Colonic mucosa (tissue), 4 donors: ENCODE measurements at regions not wholly inside any gene's neighbourhood (a gene's known extent, or its start where the extent isn't known, plus 50 kb on each side); places are given as distances from the start of the nearest gene placed in this dataset.

Experiments
- DNase-seq: peaks from one replicate; pipeline ENCODE4 v3.0.0-alpha.2; 2020
- H3K27ac ChIP-seq: fragments of 200-600 bp; one replicate; pipeline ENCODE4 v1.8.0; 2021
- H3K27me3 ChIP-seq: fragments of 200-600 bp; one replicate; pipeline ENCODE4 v1.8.0; 2021
- H3K36me3 ChIP-seq: fragments of 200-600 bp; one replicate; pipeline ENCODE4 v1.8.0; 2021
- H3K4me1 ChIP-seq: fragments of 200-600 bp; one replicate; pipeline ENCODE4 v1.8.0; 2021; ENCODE audit warnings: mild to moderate bottlenecking
- H3K4me3 ChIP-seq: fragments of 200-600 bp; one replicate; pipeline ENCODE4 v1.8.0; 2021
- H3K9ac ChIP-seq, 2 donors: one replicate each; pipeline ENCODE4 v1.7.0; 2013; ENCODE audit warnings: control low read depth in 2 of 2, low read depth in 2 of 2, low read length in 2 of 2
- H3K9me3 ChIP-seq: fragments of 200-600 bp; one replicate; pipeline ENCODE4 v1.8.0; 2021
- intact Hi-C: fragments of 100-400 bp; cut with DNase I; formaldehyde crosslinking; loops from one replicate; pipeline ENCODE4 v1.14.1; 2022
- TF ChIP-seq, protein P1 (sequence below): fragments of 200-600 bp; IDR thresholded peaks from one replicate; pipeline ENCODE4 v1.8.0; 2022; ENCODE audit warnings: antibody characterized with exemption, mild to moderate bottlenecking
- donor health status: healthy.
- donor health status: DM: no; HTN: no; CAD: no.
- donor health status: DM: no; HTN: no; CAD: no.

- Histone ChIP-seq H3K9ac (no peak overlapping the region), H3K27me3 (no peaks in the 10 kb centered on the region), H3K9me3 (no peaks in the 10 kb centered on the region), H3K4me1 (no peaks in the 10 kb centered on the region), H3K36me3 (no peaks in the 10 kb centered on the region), H3K27ac (no peak overlapping the region), H3K4me3 (no peak overlapping the region)
- TF ChIP-seq, protein P1, sequence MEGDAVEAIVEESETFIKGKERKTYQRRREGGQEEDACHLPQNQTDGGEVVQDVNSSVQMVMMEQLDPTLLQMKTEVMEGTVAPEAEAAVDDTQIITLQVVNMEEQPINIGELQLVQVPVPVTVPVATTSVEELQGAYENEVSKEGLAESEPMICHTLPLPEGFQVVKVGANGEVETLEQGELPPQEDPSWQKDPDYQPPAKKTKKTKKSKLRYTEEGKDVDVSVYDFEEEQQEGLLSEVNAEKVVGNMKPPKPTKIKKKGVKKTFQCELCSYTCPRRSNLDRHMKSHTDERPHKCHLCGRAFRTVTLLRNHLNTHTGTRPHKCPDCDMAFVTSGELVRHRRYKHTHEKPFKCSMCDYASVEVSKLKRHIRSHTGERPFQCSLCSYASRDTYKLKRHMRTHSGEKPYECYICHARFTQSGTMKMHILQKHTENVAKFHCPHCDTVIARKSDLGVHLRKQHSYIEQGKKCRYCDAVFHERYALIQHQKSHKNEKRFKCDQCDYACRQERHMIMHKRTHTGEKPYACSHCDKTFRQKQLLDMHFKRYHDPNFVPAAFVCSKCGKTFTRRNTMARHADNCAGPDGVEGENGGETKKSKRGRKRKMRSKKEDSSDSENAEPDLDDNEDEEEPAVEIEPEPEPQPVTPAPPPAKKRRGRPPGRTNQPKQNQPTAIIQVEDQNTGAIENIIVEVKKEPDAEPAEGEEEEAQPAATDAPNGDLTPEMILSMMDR, result no peak
- intact Hi-C loops, result no loop called here
- DNase-seq, result no peak
Measured at GRCh38 chr2:40037303-40037702, 258.2 kb upstream of the THUMPD2 start.

- no peak overlapping the region for H3K27ac ChIP-seq
- no peaks in the 10 kb centered on the region for H3K4me1 ChIP-seq
- TF ChIP-seq, protein P1, result no peak
- no peaks in the 10 kb centered on the region for H3K27me3 ChIP-seq
- DNase-seq, result no peak
- intact Hi-C loops, result no loop called here
- H3K9me3 ChIP-seq, result no peaks in the 10 kb centered on the region
- H3K36me3 ChIP-seq, result no peaks in the 10 kb centered on the region
- H3K9ac ChIP-seq, result no peak overlapping the region
- no peak overlapping the region for H3K4me3 ChIP-seq
Measured at GRCh38 chr2:40036241-40036640, 257.2 kb upstream of the THUMPD2 start.

DNA sequence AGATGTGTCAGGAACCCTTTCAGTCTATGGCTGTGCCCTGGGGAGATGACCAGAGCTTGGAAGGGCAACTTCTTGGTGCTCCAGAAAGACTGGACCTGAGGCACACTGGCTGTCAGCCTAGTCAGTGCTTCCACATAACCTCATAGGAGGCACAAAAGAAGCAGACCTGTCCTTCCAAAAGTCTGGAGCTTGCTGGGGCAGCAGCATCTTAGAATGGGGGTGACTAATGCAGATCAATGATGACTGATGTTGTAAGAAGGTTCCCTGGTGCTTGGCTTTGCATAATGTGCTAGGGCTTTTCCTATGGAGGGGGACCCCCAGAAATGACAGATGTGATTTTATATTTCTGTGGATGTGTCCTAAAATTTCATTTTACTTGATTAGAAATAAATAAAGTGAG, 255.7 kb upstream of the THUMPD2 start:
- Histone ChIP-seq H3K9me3 (no peaks in the 10 kb centered on the region), H3K4me1 (no peaks in the 10 kb centered on the region), H3K36me3 (no peaks in the 10 kb centered on the region), H3K4me3 (no peak overlapping the region), H3K9ac (no peak overlapping the region), H3K27me3 (no peaks in the 10 kb centered on the region), H3K27ac (no peak overlapping the region)
- intact Hi-C loops, result no loop called here
- TF ChIP-seq, protein P1, result no peak
- no peak for DNase-seq

- Histone ChIP-seq H3K36me3 (no peaks in the 10 kb centered on the region), H3K27me3 (no peaks in the 10 kb centered on the region), H3K4me3 (no peak overlapping the region), H3K9me3 (no peaks in the 10 kb centered on the region), H3K9ac (no peak overlapping the region), H3K27ac (no peak overlapping the region), H3K4me1 (no peaks in the 10 kb centered on the region)
- DNase-seq, result no peak
- TF ChIP-seq, protein P1, result no peak
- intact Hi-C loops, result no loop called here
Measured at GRCh38 chr2:40034198-40034597, 255.1 kb upstream of the THUMPD2 start.

GRCh38 chr2:40033781-40034180, 254.7 kb upstream of the THUMPD2 start:
- Histone ChIP-seq H3K27ac (no peak overlapping the region), H3K36me3 (no peaks in the 10 kb centered on the region), H3K4me1 (no peaks in the 10 kb centered on the region), H3K4me3 (no peak overlapping the region), H3K9ac (no peak overlapping the region), H3K27me3 (no peaks in the 10 kb centered on the region), H3K9me3 (no peaks in the 10 kb centered on the region)
- intact Hi-C loops, result no loop called here
- TF ChIP-seq, protein P1, result no peak
- DNase-seq, result no peak
